K562 (cell line): ENCODE measurements at regions not wholly inside any gene's neighbourhood (a gene's known extent, or its start where the extent isn't known, plus 50 kb on each side); places are given as distances from the start of the nearest gene placed in this dataset.
A peak's percentile ranks its signal among the peaks of the same experiment; 100 is the strongest.

Experiments
- ATAC-seq: fragments of 200-7000 bp; cut with Tn5 transposase; 3 replicates; pipeline ENCODE4 v1.9.1; 2020; ENCODE audit warnings: moderate library complexity
- BruUV-seq: library from RNA; stranded (reverse); fragments of 400-500 nt; replicated peaks from 2 replicates; lab custom pipeline; 2021; lab: Mats Ljungman, UMichigan
- CTCF ChIA-PET: fragments of 300-600 bp; formaldehyde crosslinking; extraction: SDS; loops from one replicate; lab custom pipeline; 2021; ENCODE audit warnings: low intra/inter-chr PET ratio; lab: Yijun Ruan, JAX
- POLR2A ChIA-PET: fragments of 300-600, 350-650 bp; sonication (Branson Sonifier 250); formaldehyde crosslinking; extraction: SDS; loops from one replicate; lab custom pipeline; 2021; ENCODE audit warnings: antibody characterized with exemption, inconsistent platforms; lab: Yijun Ruan, JAX
- DNase-seq, 4 experiments: peaks; one replicate each; pipeline versions ENCODE4 v3.0.0 to v3.0.0-alpha.2; 2011 to 2018; ENCODE audit warnings: low spot score in 3 of 4, mixed read lengths in 3 of 4; ENCODE audit errors: extremely low read depth in 1 of 4
- FAIRE-seq: peaks from 2 replicates; lab custom pipeline; 2011; peaks lifted over from hg19 to GRCh38; lab: Jason Lieb, UNC
- H2AFZ ChIP-seq: 2 replicates; pipeline ENCODE4 v1.6.0; 2011; ENCODE audit warnings: low read depth, low read length, control low read depth, inconsistent platforms
- H3K27ac ChIP-seq: fragments of 200-600 bp; 3 replicates; pipeline ENCODE4 v1.8.0; 2011; ENCODE audit warnings: low read depth, mild to moderate bottlenecking, control low read depth, inconsistent platforms, low read length, moderate library complexity, mixed read lengths; ENCODE audit errors: extremely low read depth
- H3K27me3 ChIP-seq, 2 experiments: fragments of 300-600 bp in 1 of 2; 2 replicates in 1 of 2; 3 replicates in 1 of 2; pipeline versions ENCODE4 v1.6.0 to v1.8.0; 2011; ENCODE audit warnings: inconsistent platforms in 2 of 2, low read length in 2 of 2, mild to moderate bottlenecking in 1 of 2, mixed read lengths in 1 of 2, moderate library complexity in 1 of 2; ENCODE audit not compliant: control insufficient read depth in 2 of 2, insufficient read depth in 2 of 2
- H3K36me3 ChIP-seq: fragments of 300-600 bp; 3 replicates; pipeline ENCODE4 v1.8.0; 2011; ENCODE audit warnings: mild to moderate bottlenecking, low read length, inconsistent platforms; ENCODE audit not compliant: control insufficient read depth, insufficient read depth
- H3K4me1 ChIP-seq, 2 experiments: fragments of 200-600 bp in 1 of 2; replicated peaks in 1 of 2; 2 replicates in 1 of 2; 3 replicates in 1 of 2; pipeline versions ENCODE4 v1.5.1 to v1.8.0; 2011; ENCODE audit warnings: inconsistent platforms in 2 of 2, low read length in 2 of 2, mild to moderate bottlenecking in 1 of 2, mixed read lengths in 1 of 2, moderate library complexity in 1 of 2; ENCODE audit not compliant: control insufficient read depth in 2 of 2, insufficient read depth in 2 of 2
- H3K4me2 ChIP-seq: 2 replicates; pipeline ENCODE4 v1.6.1; 2011; ENCODE audit warnings: low read length, control low read depth, inconsistent platforms, mixed read lengths; ENCODE audit not compliant: insufficient read depth
- H3K4me3 ChIP-seq: fragments of 200-600 bp; sonication (generic), shearing (Covaris generic); 2 replicates; pipeline ENCODE4 v1.5.1; 2016; ENCODE audit warnings: control low read depth, inconsistent platforms
- H3K79me2 ChIP-seq: fragments of 200-600 bp; 3 replicates; pipeline ENCODE4 v1.8.0; 2011; ENCODE audit warnings: low read length, inconsistent platforms; ENCODE audit not compliant: control insufficient read depth, insufficient read depth
- H3K9ac ChIP-seq, 2 experiments: 2 replicates each; pipeline versions ENCODE4 v1.6.0 to v1.6.1; 2011; ENCODE audit warnings: low read depth in 2 of 2, low read length in 2 of 2, control low read depth in 1 of 2, inconsistent platforms in 1 of 2, mild to moderate bottlenecking in 1 of 2, mixed read lengths in 1 of 2; ENCODE audit not compliant: insufficient read depth in 1 of 2
- H3K9me1 ChIP-seq: one replicate; pipeline ENCODE4 v1.6.0; 2011; ENCODE audit warnings: inconsistent platforms, mild to moderate bottlenecking, low read length, moderate library complexity; ENCODE audit not compliant: control insufficient read depth, insufficient read depth
- H3K9me3 ChIP-seq: replicated peaks from 2 replicates; pipeline ENCODE4 v1.5.1; 2011; ENCODE audit warnings: low read depth, low read length, inconsistent platforms; ENCODE audit not compliant: control insufficient read depth, insufficient read depth
- H4K20me1 ChIP-seq: replicated peaks from 2 replicates; pipeline ENCODE4 v1.6.1; 2011; ENCODE audit warnings: low read length, inconsistent platforms, mixed read lengths; ENCODE audit not compliant: control insufficient read depth, insufficient read depth
- CBFA2T2 ChIP-seq: fragments of 450-650 bp; conservative IDR thresholded peaks from 2 replicates; pipeline ENCODE4 v1.6.1; 2017; ENCODE audit warnings: mild to moderate bottlenecking
- HNRNPH1 ChIP-seq: fragments of 200-400 bp; formaldehyde crosslinking; optimal IDR thresholded peaks from 2 replicates; pipeline ENCODE3; 2017; ENCODE audit warnings: low read depth, mild to moderate bottlenecking, low read length, moderate library complexity
- MCM3 ChIP-seq: fragments of 450-650 bp; IDR thresholded peaks from 2 replicates; pipeline ENCODE4 v1.6.1; 2016
- NFRKB ChIP-seq: fragments of 450-650 bp; IDR thresholded peaks from 2 replicates; pipeline ENCODE4 v1.6.1; 2016; ENCODE audit warnings: low read depth
- RFX5 ChIP-seq: IDR thresholded peaks from 2 replicates; pipeline ENCODE4 v1.6.1; 2011; ENCODE audit warnings: low read depth, mild to moderate bottlenecking, improper control_type of control experiment, low read length
- RFX7 ChIP-seq: fragments of 250-450 bp; sonication (Bioruptor Pico); IDR thresholded peaks from 2 replicates; pipeline ENCODE4 v1.5.1; 2021; ENCODE audit warnings: mild to moderate bottlenecking
- SRF ChIP-seq, 2 experiments: fragments of 250-450, 450-650 bp in 1 of 2; sonication (Bioruptor Pico) in 1 of 2; sonication (generic) in 1 of 2; formaldehyde crosslinking; IDR thresholded peaks; 2 replicates each; pipeline versions ENCODE4 v1.5.0 to v1.5.1; 2020 to 2022; ENCODE audit warnings: mild to moderate bottlenecking in 1 of 2, missing genetic modification reagents in 1 of 2
- TCFL5 ChIP-seq: fragments of 250-450 bp; sonication (Bioruptor Pico); conservative IDR thresholded peaks from 2 replicates; pipeline ENCODE4 v1.6.1; 2021; ENCODE audit warnings: mild to moderate bottlenecking, moderate library complexity, matching md5 sums
- ZBTB8A ChIP-seq: fragments of 450-650 bp; IDR thresholded peaks from 2 replicates; pipeline ENCODE4 v1.6.1; 2018; ENCODE audit warnings: mild to moderate bottlenecking, moderate library complexity; ENCODE audit not compliant: partially characterized antibody
- ZC3H4 ChIP-seq: sonication (generic); formaldehyde crosslinking; IDR thresholded peaks from 2 replicates; pipeline ENCODE4 v1.9.0; 2021; ENCODE audit warnings: missing genetic modification reagents, borderline replicate concordance
- ZFX ChIP-seq: sonication (generic); formaldehyde crosslinking; IDR thresholded peaks from 2 replicates; pipeline ENCODE4 v1.8.0; 2022; ENCODE audit warnings: mild to moderate bottlenecking, missing genetic modification reagents, moderate library complexity
- ZNF384 ChIP-seq: IDR thresholded peaks from 2 replicates; pipeline ENCODE4 v1.6.1; 2012; ENCODE audit warnings: low read depth, low read length, improper control_type of control experiment
- ZNF764 ChIP-seq: fragments of 250-450 bp; sonication (Bioruptor Pico); IDR thresholded peaks from 2 replicates; pipeline ENCODE4 v1.4.0; 2020; ENCODE audit warnings: low read depth, mild to moderate bottlenecking, moderate library complexity
- ZNF77 ChIP-seq: fragments of 250-450 bp; sonication (Bioruptor Pico); IDR thresholded peaks from 2 replicates; pipeline ENCODE4 v1.5.0; 2020
- WGBS: fragments of 100-300 bp; shearing (Covaris generic); methylation state at CpG from one replicate; pipeline ENCODE4 v1.1.6; 2016; ENCODE audit warnings: low coverage, mixed read lengths; ENCODE audit not compliant: insufficient coverage; ENCODE audit errors: missing lambda C conversion rate; 5-methylcytosine and 5-hydroxymethylcytosine counted together
- in situ Hi-C: fragments of 300-500 bp; cut with MboI; formaldehyde crosslinking; loops from 4 replicates; pipeline ENCODE4 v1.15.0; 2018; ENCODE audit warnings: inconsistent platforms, mixed read lengths
- intact Hi-C: fragments of 100-400 bp; cut with micrococcal nuclease; formaldehyde crosslinking; loops from 2 replicates; pipeline ENCODE4 v1.14.2; 2022
- TF ChIP-seq, protein P1 (sequence below): fragments of 200-400 bp; formaldehyde crosslinking; IDR thresholded peaks from 2 replicates; pipeline ENCODE4 v1.6.1; 2017; ENCODE audit warnings: mild to moderate bottlenecking, low read depth, low read length, moderate library complexity
- TF ChIP-seq, protein P2 (sequence below), 3 experiments: IDR thresholded peaks in 2 of 3; conservative IDR thresholded peaks in 1 of 3; 2 replicates each; pipeline ENCODE4 v1.5.1; 2011 to 2012; ENCODE audit warnings: low read length in 3 of 3, mild to moderate bottlenecking in 3 of 3, control low read depth in 2 of 3, improper control_type of control experiment in 1 of 3, inconsistent platforms in 1 of 3, low read depth in 1 of 3, mixed read lengths in 1 of 3, moderate library complexity in 1 of 3; ENCODE audit not compliant: insufficient read depth in 2 of 3

DNA sequence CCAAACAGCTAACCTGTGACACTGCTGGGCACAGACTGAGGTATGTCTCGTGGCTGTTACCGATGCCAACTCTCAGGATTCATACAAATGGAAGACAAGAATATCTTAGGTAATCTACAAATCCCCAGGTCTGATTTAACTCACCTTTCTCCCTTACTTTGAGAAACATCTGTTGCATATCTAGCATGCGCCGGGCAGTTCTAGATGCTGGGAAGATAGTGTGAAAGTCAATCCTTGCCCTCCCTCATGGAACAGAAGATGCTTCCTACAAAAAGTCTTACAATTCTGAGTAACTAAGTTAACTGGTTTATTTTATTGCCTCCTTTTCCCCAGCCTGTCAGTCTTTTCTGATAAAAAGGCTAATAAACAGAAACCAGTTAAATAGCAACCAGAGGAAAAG lies 212.2 kb upstream of the FAT1 start (continued):
- TF ChIP-seq, protein P1, sequence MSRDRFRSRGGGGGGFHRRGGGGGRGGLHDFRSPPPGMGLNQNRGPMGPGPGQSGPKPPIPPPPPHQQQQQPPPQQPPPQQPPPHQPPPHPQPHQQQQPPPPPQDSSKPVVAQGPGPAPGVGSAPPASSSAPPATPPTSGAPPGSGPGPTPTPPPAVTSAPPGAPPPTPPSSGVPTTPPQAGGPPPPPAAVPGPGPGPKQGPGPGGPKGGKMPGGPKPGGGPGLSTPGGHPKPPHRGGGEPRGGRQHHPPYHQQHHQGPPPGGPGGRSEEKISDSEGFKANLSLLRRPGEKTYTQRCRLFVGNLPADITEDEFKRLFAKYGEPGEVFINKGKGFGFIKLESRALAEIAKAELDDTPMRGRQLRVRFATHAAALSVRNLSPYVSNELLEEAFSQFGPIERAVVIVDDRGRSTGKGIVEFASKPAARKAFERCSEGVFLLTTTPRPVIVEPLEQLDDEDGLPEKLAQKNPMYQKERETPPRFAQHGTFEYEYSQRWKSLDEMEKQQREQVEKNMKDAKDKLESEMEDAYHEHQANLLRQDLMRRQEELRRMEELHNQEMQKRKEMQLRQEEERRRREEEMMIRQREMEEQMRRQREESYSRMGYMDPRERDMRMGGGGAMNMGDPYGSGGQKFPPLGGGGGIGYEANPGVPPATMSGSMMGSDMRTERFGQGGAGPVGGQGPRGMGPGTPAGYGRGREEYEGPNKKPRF, result no peak
- TF ChIP-seq HNRNPH1 (no peak), ZC3H4 (CRISPR knock-in tag) (no peak), RFX7 (CRISPR knock-in tag) (no peak)

DNA sequence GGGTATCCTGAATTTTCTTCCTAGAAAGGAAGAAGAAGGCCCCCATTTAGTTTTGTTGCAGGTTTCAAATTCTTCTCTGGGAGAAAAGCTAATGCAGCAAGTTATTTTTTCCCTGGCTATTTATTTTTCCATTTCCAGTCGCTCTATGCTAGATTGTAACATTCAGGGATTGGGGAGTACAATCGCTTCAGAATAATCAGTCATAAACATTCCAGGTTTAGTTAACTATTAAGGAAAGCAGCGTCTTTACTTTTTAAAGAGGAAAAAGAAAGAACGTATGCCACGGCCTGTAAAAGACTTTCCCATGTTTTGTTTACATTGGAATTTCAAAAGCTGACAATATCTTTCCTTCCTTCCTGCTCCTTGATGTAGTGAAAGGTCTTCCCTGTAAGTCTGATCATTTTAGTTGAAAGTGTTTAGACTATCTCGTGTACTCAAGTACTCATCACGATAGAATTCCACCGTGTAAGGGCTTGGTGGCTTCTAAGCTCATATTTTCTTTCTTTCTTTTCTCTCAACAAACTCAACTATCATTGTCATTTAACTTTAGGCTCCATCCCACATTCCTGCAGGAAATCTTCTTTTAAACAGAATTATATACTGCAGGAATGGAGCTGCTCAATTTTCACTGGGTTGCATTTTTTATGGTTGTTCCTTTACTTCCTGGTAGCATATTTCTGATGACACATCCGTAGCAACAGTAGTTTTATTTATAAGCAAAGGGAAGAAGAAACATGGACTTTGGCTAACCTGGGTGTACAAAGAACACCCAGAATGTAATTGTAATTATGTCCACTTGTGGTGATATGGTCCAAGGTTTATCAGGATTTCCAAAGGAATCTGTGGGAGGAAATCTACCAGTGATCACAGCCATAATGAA lies 213.1 kb upstream of the FAT1 start:
- Histone ChIP-seq H3K9me1 (no peaks in the 10 kb centered on the region), H3K9ac (no peak overlapping the region), H3K79me2 (no peaks in the 10 kb centered on the region), H3K27me3 (no peaks in the 10 kb centered on the region; a peak in 1 of 5 replicates), H3K36me3 (no peaks in the 10 kb centered on the region), H3K27ac (no peak overlapping the region), H3K4me1 (no peaks in the 10 kb centered on the region; a peak in 1 of 5 replicates), H2AFZ (peak overlapping the region; percentile 30; the same call in 1 of the 2 replicates), H3K9me3 (no peaks in the 10 kb centered on the region), H4K20me1 (no peaks in the 10 kb centered on the region), H3K4me2 (no peak overlapping the region), H3K4me3 (no peak overlapping the region)
- no peak for ATAC-seq
- intact Hi-C loops, result no loop called here
- CTCF ChIA-PET, result no interaction called here
- no peak for DNase-seq
- POLR2A ChIA-PET, result no interaction called here
- peak; percentile 37 for FAIRE-seq
- TF ChIP-seq RFX5 (no peak), SRF (CRISPR knock-in tag; IDR thresholded peaks at IDR 0.05) (no peak), MCM3 (no peak), ZNF77 (CRISPR knock-in tag) (no peak), ZNF384 (no peak), NFRKB (no peak), ZBTB8A (no peak), TCFL5 (CRISPR knock-in tag) (no peak), ZNF764 (CRISPR knock-in tag) (no peak), CBFA2T2 (no peak), ZFX (no peak)
- TF ChIP-seq, protein P2, sequence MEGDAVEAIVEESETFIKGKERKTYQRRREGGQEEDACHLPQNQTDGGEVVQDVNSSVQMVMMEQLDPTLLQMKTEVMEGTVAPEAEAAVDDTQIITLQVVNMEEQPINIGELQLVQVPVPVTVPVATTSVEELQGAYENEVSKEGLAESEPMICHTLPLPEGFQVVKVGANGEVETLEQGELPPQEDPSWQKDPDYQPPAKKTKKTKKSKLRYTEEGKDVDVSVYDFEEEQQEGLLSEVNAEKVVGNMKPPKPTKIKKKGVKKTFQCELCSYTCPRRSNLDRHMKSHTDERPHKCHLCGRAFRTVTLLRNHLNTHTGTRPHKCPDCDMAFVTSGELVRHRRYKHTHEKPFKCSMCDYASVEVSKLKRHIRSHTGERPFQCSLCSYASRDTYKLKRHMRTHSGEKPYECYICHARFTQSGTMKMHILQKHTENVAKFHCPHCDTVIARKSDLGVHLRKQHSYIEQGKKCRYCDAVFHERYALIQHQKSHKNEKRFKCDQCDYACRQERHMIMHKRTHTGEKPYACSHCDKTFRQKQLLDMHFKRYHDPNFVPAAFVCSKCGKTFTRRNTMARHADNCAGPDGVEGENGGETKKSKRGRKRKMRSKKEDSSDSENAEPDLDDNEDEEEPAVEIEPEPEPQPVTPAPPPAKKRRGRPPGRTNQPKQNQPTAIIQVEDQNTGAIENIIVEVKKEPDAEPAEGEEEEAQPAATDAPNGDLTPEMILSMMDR (IDR thresholded peaks at IDR 0.05 in 2 of 3, conservative IDR thresholded peaks at IDR 0.05 in 1 of 3; ENCODE audit: insufficient read depth in 2 of 3, low read depth in 1 of 3, low read length in 3 of 3), result no peak
- no TSS peak for BruUV-seq
- in situ Hi-C loops, result no loop called here
- WGBS, result 13% methylated on average over 9 of the region's 9 CpGs
